Adrenal gland (tissue), 9 donors: ENCODE measurements at regions not wholly inside any gene's neighbourhood (a gene's known extent, or its start where the extent isn't known, plus 50 kb on each side); places are given as distances from the start of the nearest gene placed in this dataset.

Experiments used
- DNase-seq, 7 donors: peaks; one replicate each; pipeline ENCODE4 v3.0.0-alpha.2; 2019 to 2020
- H3K27ac ChIP-seq, 5 donors: fragments of 200-600 bp; sonication (generic) in 4 of 5; 1 replicate in 3 of 5; 2 replicates in 2 of 5; pipeline versions ENCODE4 v1.5.1 to v1.8.0; 2016 to 2020; ENCODE audit warnings: mild to moderate bottlenecking in 1 of 5
- H3K27me3 ChIP-seq: fragments of 200-600 bp; 2 replicates; pipeline ENCODE4 v1.8.0; 2021
- H3K36me3 ChIP-seq, 2 donors: fragments of 200-600 bp; replicated peaks in 1 of 2; 1 replicate in 1 of 2; 2 replicates in 1 of 2; pipeline versions ENCODE4 v1.5.1 to v1.8.0; 2018 to 2022
- H3K4me1 ChIP-seq, 2 donors: fragments of 200-600 bp; replicated peaks in 1 of 2; 1 replicate in 1 of 2; 2 replicates in 1 of 2; pipeline versions ENCODE4 v1.5.1 to v1.8.0; 2018 to 2021
- H3K4me3 ChIP-seq, 4 donors: fragments of 200-600 bp; sonication (generic) in 3 of 4; one replicate each; pipeline ENCODE4 v1.5.1; 2016 to 2018
- H3K9me3 ChIP-seq, 3 donors: fragments of 200-600 bp; sonication (generic) in 1 of 3; replicated peaks in 1 of 3; 1 replicate in 2 of 3; 2 replicates in 1 of 3; pipeline versions ENCODE4 v1.5.1 to v1.8.0; 2016 to 2021
- CTCF ChIP-seq, 6 experiments: fragments of 450-650 bp in 4 of 6; fragments of 200-600 bp in 2 of 6; sonication (generic) in 1 of 6; IDR thresholded peaks; 1 replicate in 5 of 6; 2 replicates in 1 of 6; pipeline versions ENCODE4 v1.5.1 to v1.8.0; 2016 to 2021; ENCODE audit warnings: antibody characterized with exemption in 6 of 6, mild to moderate bottlenecking in 2 of 6, moderate library complexity in 1 of 6
- POLR2A ChIP-seq, 2 donors: fragments of 450-650 bp; IDR thresholded peaks; one replicate each; pipeline ENCODE4 v1.6.1; 2017; ENCODE audit warnings: antibody characterized with exemption in 2 of 2, mild to moderate bottlenecking in 2 of 2, moderate library complexity in 1 of 2
- WGBS, 4 donors: extraction: QIAGEN DNeasy Blood & Tissue Kit in 2 of 4; methylation state at CpG; one replicate each; pipeline versions ENCODE4 v1.1.5 to v1.1.7; 2013 to 2017; 5-methylcytosine and 5-hydroxymethylcytosine counted together
- intact Hi-C, 2 donors: fragments of 100-400 bp; cut with DNase I; formaldehyde crosslinking; loops; one replicate each; pipeline versions ENCODE4 v1.14.1 to v1.15.0; 2022 to 2023
- donor health status: healthy with polysubstance abuse.
- donor health status: Bipolar disorder and iron deficiency.
- donor health status: DM: yes; HTN: yes; CAD: no.
- donor health status: DM: no; HTN: no; CAD: no.
- donor health status: DM: no; HTN: no; CAD: no.

GRCh38 chr2:122072666-122073065 lies 317.2 kb downstream of the TSN start:
- WGBS, 4 donors: 57 to 62% (median 60%) methylated on average over 4 of the region's 4 CpGs
- Histone ChIP-seq H3K36me3 (no peaks in the 10 kb centered on the region), H3K4me1 (no peaks in the 10 kb centered on the region), H3K27ac (no peak overlapping the region), H3K9me3 (no peaks in the 10 kb centered on the region), H3K27me3 (no peaks in the 10 kb centered on the region), H3K4me3 (no peak overlapping the region)
- no peak for TF ChIP-seq POLR2A (IDR thresholded peaks at IDR 0.05)
- no peak for TF ChIP-seq CTCF (IDR thresholded peaks at IDR 0.05)
- intact Hi-C loops: no loop called here
- no peak for DNase-seq

GRCh38 chr2:122074201-122074600 lies 318.8 kb downstream of the TSN start:
- TF ChIP-seq CTCF (IDR thresholded peaks at IDR 0.05): no peak
- no peak for TF ChIP-seq POLR2A (IDR thresholded peaks at IDR 0.05)
- Histone ChIP-seq H3K4me1 (no peaks in the 10 kb centered on the region), H3K4me3 (no peak overlapping the region), H3K36me3 (no peaks in the 10 kb centered on the region), H3K27ac (no peak overlapping the region), H3K9me3 (no peaks in the 10 kb centered on the region), H3K27me3 (no peaks in the 10 kb centered on the region)
- intact Hi-C loops: no loop called here
- WGBS, 4 donors: 47 to 66% (median 57%) methylated on average over 4 of the region's 4 CpGs
- DNase-seq: no peak

- Histone ChIP-seq H3K27me3 (no peaks in the 10 kb centered on the region), H3K36me3 (no peaks in the 10 kb centered on the region), H3K4me1 (no peaks in the 10 kb centered on the region), H3K4me3 (no peak overlapping the region), H3K27ac (no peak overlapping the region), H3K9me3 (no peaks in the 10 kb centered on the region)
- no peak for DNase-seq
- TF ChIP-seq CTCF (IDR thresholded peaks at IDR 0.05) (no peak), POLR2A (IDR thresholded peaks at IDR 0.05) (no peak)
- WGBS, 4 donors: 75 to 84% (median 80%) methylated on average over 4 of the region's 4 CpGs
- intact Hi-C loops: no loop called here
Measured at GRCh38 chr2:122075381-122075780, 319.9 kb downstream of the TSN start.

GRCh38 chr2:122077114-122077513 lies 321.7 kb downstream of the TSN start:
- 77 to 94% (median 87%) methylated on average over 2 to 3 of the region's 3 CpGs for WGBS, 4 donors
- H3K27me3 ChIP-seq: no peaks in the 10 kb centered on the region
- H3K4me1 ChIP-seq: no peaks in the 10 kb centered on the region
- H3K4me3 ChIP-seq: no peak overlapping the region
- no peaks in the 10 kb centered on the region for H3K36me3 ChIP-seq
- TF ChIP-seq POLR2A (IDR thresholded peaks at IDR 0.05): no peak
- TF ChIP-seq CTCF (IDR thresholded peaks at IDR 0.05): no peak
- DNase-seq: no peak
- no peak overlapping the region for H3K27ac ChIP-seq
- H3K9me3 ChIP-seq: no peaks in the 10 kb centered on the region
- intact Hi-C loops: no loop called here
